Thymus (tissue), 11 donors: ENCODE measurements at regions not wholly inside any gene's neighbourhood (a gene's known extent, or its start where the extent isn't known, plus 50 kb on each side); places are given as distances from the start of the nearest gene placed in this dataset.

ENCODE experiments used
- DNase-seq, 9 donors: peaks; one replicate each; pipeline ENCODE4 v3.0.0-alpha.2; 2013; ENCODE audit warnings: low spot score in 9 of 9, low read depth in 6 of 9, missing footprints in 1 of 9
- H3K27ac ChIP-seq, 2 donors: one replicate each; pipeline ENCODE4 v1.5.1; 2013; ENCODE audit warnings: control low read depth in 1 of 2, low read depth in 1 of 2, low read length in 1 of 2, mild to moderate bottlenecking in 1 of 2, moderate library complexity in 1 of 2
- H3K27me3 ChIP-seq, 2 donors: one replicate each; pipeline ENCODE4 v1.5.1; 2013; ENCODE audit warnings: low read length in 1 of 2; ENCODE audit not compliant: control insufficient read depth in 2 of 2, insufficient read depth in 1 of 2
- H3K36me3 ChIP-seq, 2 donors: one replicate each; pipeline ENCODE4 v1.5.1; 2013; ENCODE audit warnings: low read length in 1 of 2, mild to moderate bottlenecking in 1 of 2, moderate library complexity in 1 of 2; ENCODE audit not compliant: control insufficient read depth in 2 of 2, insufficient read depth in 2 of 2
- H3K4me1 ChIP-seq, 2 donors: one replicate each; pipeline ENCODE4 v1.5.1; 2013; ENCODE audit warnings: low read length in 2 of 2; ENCODE audit not compliant: control insufficient read depth in 2 of 2, insufficient read depth in 2 of 2
- H3K4me3 ChIP-seq, 2 donors: one replicate each; pipeline ENCODE4 v1.5.1; 2013; ENCODE audit warnings: low read length in 2 of 2, control low read depth in 1 of 2, mild to moderate bottlenecking in 1 of 2
- H3K9me3 ChIP-seq, 2 donors: one replicate each; pipeline ENCODE4 v1.5.1; 2013; ENCODE audit warnings: low read length in 1 of 2, mild to moderate bottlenecking in 1 of 2; ENCODE audit not compliant: control insufficient read depth in 2 of 2, insufficient read depth in 1 of 2
- WGBS: extraction: QIAGEN DNeasy Blood & Tissue Kit; methylation state at CpG from one replicate; pipeline ENCODE4 v1.1.7; 2013; 5-methylcytosine and 5-hydroxymethylcytosine counted together
- donor health status: healthy.

GRCh38 chr10:3836222-3836820 lies 51.3 kb upstream of the KLF6 start:
- Histone ChIP-seq H3K9me3 (no peaks in the 10 kb centered on the region), H3K27me3 (no peaks in the 10 kb centered on the region), H3K27ac (peak overlapping the region in 1 of 2 donors; percentile 32), H3K4me3 (no peak overlapping the region), H3K4me1 (no peaks in the 10 kb centered on the region), H3K36me3 (no peaks in the 10 kb centered on the region)
- no peak for DNase-seq
- 83% methylated on average over 2 of the region's 2 CpGs for WGBS

DNA sequence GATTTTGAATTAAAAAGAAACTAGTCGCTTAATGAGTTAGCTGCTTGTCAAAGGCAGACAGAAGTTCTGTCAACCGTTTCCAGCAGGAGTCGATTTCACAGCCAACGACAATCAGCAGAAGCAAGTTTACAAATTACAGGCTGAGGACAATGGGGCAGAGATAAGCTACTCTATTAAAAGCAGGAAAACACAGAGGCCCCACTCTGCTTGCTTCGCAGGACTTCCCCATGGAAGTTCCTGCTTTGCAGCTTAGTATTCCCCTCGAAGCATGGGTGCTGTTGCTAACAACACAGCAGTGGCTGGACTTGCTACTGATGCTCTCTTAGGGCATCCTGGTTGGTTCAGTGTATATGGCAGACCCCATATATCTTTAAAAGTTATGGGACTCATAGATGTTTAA lies 50.8 kb upstream of the KLF6 start:
- no peaks in the 10 kb centered on the region for H3K27me3 ChIP-seq
- WGBS = 54% methylated on average over 6 of the region's 6 CpGs
- no peak for DNase-seq
- no peaks in the 10 kb centered on the region for H3K9me3 ChIP-seq
- no peaks in the 10 kb centered on the region for H3K4me1 ChIP-seq
- H3K4me3 ChIP-seq = no peak overlapping the region
- no peaks in the 10 kb centered on the region for H3K36me3 ChIP-seq
- peak overlapping the region in 1 of 2 donors; percentile 32 for H3K27ac ChIP-seq

GRCh38 chr10:3834947-3835346 lies 49.9 kb upstream of the KLF6 start:
- 100% methylated on average over 1 of the region's 1 CpG for WGBS
- no peaks in the 10 kb centered on the region for H3K27me3 ChIP-seq
- H3K27ac ChIP-seq = no peak overlapping the region
- H3K4me3 ChIP-seq = no peak overlapping the region
- H3K36me3 ChIP-seq = no peaks in the 10 kb centered on the region
- DNase-seq = no peak
- no peaks in the 10 kb centered on the region for H3K4me1 ChIP-seq
- no peaks in the 10 kb centered on the region for H3K9me3 ChIP-seq
